BJ (cell line): ENCODE measurements at regions not wholly inside any gene's neighbourhood (a gene's known extent, or its start where the extent isn't known, plus 50 kb on each side); places are given as distances from the start of the nearest gene placed in this dataset.

Experiments used
- CTCF ChIA-PET: fragments of 350-600 bp; formaldehyde crosslinking; extraction: SDS; loops from one replicate; lab custom pipeline; 2021; ENCODE audit warnings: antibody characterized with exemption, inconsistent platforms; lab: Yijun Ruan, JAX
- POLR2A ChIA-PET: fragments of 300-600 bp; sonication (Branson Sonifier 250); formaldehyde crosslinking; extraction: SDS; loops from one replicate; lab custom pipeline; 2021; ENCODE audit warnings: antibody characterized with exemption; lab: Charles Lee
- DNase-seq: peaks from one replicate; pipeline ENCODE4 v3.0.0-alpha.2; 2011; ENCODE audit warnings: low read depth
- H3K27me3 ChIP-seq: 2 replicates; pipeline ENCODE4 v1.6.0; 2011; ENCODE audit warnings: low read length; ENCODE audit not compliant: control insufficient read depth, insufficient read depth
- H3K36me3 ChIP-seq: 2 replicates; pipeline ENCODE4 v1.5.1; 2011; ENCODE audit warnings: low read length; ENCODE audit not compliant: control insufficient read depth, insufficient read depth
- H3K4me3 ChIP-seq: 2 replicates; pipeline ENCODE4 v1.5.1; 2011; ENCODE audit warnings: low read depth, mild to moderate bottlenecking, control low read depth, low read length
- TF ChIP-seq, protein P1 (sequence below): IDR thresholded peaks from 2 replicates; pipeline ENCODE4 v1.5.1; 2011; ENCODE audit warnings: low read depth, mild to moderate bottlenecking, control low read depth, inconsistent platforms, low read length, moderate library complexity; ENCODE audit not compliant: insufficient read depth

DNA sequence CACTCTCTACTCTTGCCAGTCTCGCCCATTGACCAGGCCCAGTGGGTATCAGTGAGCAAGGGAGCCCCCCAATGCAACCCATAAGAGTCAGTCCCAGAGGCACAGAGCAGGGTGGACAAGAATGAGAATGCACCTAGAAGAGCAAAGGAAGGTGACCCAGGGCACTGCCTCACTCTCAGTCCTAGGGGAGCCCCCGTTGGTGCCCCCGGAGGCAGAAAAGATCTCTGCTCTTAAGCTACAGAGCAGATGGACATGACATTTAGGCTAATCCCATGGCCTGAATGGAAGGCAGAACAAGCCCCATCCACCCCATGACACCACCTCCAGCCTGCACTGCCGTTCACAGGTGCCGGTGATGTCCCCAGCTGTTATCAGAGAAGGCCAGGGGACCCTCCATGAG lies 50.7 kb upstream of the PLEKHG1 start:
- Histone ChIP-seq H3K36me3 (no peaks in the 10 kb centered on the region), H3K27me3 (0 out of 2 replicates have a peak, but pooled peaks cover 2% of the 10 kb centered on the region), H3K4me3 (no peak overlapping the region)
- no peak for DNase-seq
- CTCF ChIA-PET, result no interaction called here
- TF ChIP-seq, protein P1, sequence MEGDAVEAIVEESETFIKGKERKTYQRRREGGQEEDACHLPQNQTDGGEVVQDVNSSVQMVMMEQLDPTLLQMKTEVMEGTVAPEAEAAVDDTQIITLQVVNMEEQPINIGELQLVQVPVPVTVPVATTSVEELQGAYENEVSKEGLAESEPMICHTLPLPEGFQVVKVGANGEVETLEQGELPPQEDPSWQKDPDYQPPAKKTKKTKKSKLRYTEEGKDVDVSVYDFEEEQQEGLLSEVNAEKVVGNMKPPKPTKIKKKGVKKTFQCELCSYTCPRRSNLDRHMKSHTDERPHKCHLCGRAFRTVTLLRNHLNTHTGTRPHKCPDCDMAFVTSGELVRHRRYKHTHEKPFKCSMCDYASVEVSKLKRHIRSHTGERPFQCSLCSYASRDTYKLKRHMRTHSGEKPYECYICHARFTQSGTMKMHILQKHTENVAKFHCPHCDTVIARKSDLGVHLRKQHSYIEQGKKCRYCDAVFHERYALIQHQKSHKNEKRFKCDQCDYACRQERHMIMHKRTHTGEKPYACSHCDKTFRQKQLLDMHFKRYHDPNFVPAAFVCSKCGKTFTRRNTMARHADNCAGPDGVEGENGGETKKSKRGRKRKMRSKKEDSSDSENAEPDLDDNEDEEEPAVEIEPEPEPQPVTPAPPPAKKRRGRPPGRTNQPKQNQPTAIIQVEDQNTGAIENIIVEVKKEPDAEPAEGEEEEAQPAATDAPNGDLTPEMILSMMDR, result no peak
- POLR2A ChIA-PET, result no interaction called here

DNA sequence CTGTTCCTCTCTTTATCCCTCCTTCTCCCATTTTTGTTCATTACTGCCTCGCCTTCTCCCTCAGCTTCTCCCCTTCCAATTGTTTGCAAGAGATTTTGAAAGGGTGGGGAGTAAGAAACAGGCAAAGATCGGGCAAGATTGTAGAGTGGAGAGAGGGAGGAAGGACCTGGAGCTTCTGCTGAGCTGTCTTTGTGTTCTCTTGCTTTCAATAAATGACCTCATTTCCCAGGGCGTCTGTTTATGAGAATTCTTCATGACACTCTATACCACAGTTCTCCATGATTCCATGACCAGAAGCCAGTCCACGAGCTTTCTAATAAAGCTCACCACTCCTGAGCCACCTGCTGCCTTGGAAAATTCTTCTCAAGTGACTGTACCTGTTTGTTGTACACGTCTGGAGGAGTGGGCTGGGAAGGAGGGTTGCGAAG lies 50.0 kb upstream of the PLEKHG1 start:
- Histone ChIP-seq H3K4me3 (no peak overlapping the region), H3K36me3 (no peaks in the 10 kb centered on the region), H3K27me3 (0 out of 2 replicates have a peak, but pooled peaks cover 2% of the 10 kb centered on the region)
- DNase-seq, result no peak
- CTCF ChIA-PET, result no interaction called here
- TF ChIP-seq, protein P1, result no peak
- POLR2A ChIA-PET, result no interaction called here
